MM.1S (cell line): ENCODE measurements at regions not wholly inside any gene's neighbourhood (a gene's known extent, or its start where the extent isn't known, plus 50 kb on each side); places are given as distances from the start of the nearest gene placed in this dataset.

ENCODE experiments used
- DNase-seq: peaks from one replicate; pipeline ENCODE4 v3.0.0-alpha.2; 2015
- H2AFZ ChIP-seq: fragments of 300-600 bp; sonication (generic); 2 replicates; pipeline ENCODE4 v1.6.0; 2016; ENCODE audit warnings: antibody characterized with exemption, low read length
- H3F3A ChIP-seq: fragments of 300-600 bp; sonication (generic); 2 replicates; pipeline ENCODE4 v1.6.1; 2016; ENCODE audit warnings: mild to moderate bottlenecking, antibody characterized with exemption, low read length, moderate library complexity, mixed read lengths; ENCODE audit not compliant: insufficient read depth
- H3K27ac ChIP-seq: fragments of 300-600 bp; sonication (generic); 2 replicates; pipeline ENCODE4 v1.5.1; 2016; ENCODE audit warnings: mild to moderate bottlenecking, low read length
- H3K27me3 ChIP-seq: fragments of 300-600 bp; sonication (generic); replicated peaks from 2 replicates; pipeline ENCODE4 v1.6.0; 2016; ENCODE audit warnings: low read length; ENCODE audit not compliant: insufficient read depth
- H3K36me3 ChIP-seq: fragments of 300-600 bp; sonication (generic); replicated peaks from 2 replicates; pipeline ENCODE4 v1.6.1; 2016; ENCODE audit warnings: mild to moderate bottlenecking, low read length, mixed read lengths; ENCODE audit not compliant: insufficient read depth
- H3K4me1 ChIP-seq: fragments of 300-600 bp; sonication (generic); 2 replicates; pipeline ENCODE4 v1.6.1; 2016; ENCODE audit warnings: low read length, mixed read lengths
- H3K4me2 ChIP-seq: fragments of 300-600 bp; sonication (generic); 2 replicates; pipeline ENCODE4 v1.6.0; 2016; ENCODE audit warnings: low read depth, low read length
- H3K4me3 ChIP-seq: fragments of 300-600 bp; sonication (generic); 2 replicates; pipeline ENCODE4 v1.5.1; 2016; ENCODE audit warnings: low read length, mixed read lengths
- H3K79me2 ChIP-seq: fragments of 300-600 bp; sonication (generic); 2 replicates; pipeline ENCODE4 v1.6.1; 2016; ENCODE audit warnings: mixed run types, low read length, mixed read lengths
- H3K9ac ChIP-seq: fragments of 300-600 bp; sonication (generic); 2 replicates; pipeline ENCODE4 v1.6.1; 2016; ENCODE audit warnings: low read length, mixed read lengths
- H3K9me2 ChIP-seq: fragments of 300-600 bp; sonication (generic); replicated peaks from 2 replicates; pipeline ENCODE4 v1.6.1; 2016; ENCODE audit warnings: mild to moderate bottlenecking, low read length, mixed read lengths; ENCODE audit not compliant: insufficient read depth
- H3K9me3 ChIP-seq: fragments of 300-600 bp; sonication (generic); replicated peaks from 2 replicates; pipeline ENCODE4 v1.6.1; 2016; ENCODE audit warnings: mild to moderate bottlenecking, low read length, mixed read lengths; ENCODE audit not compliant: insufficient read depth
- H4K20me1 ChIP-seq: fragments of 300-600 bp; sonication (generic); 2 replicates; pipeline ENCODE4 v1.6.1; 2016; ENCODE audit warnings: mild to moderate bottlenecking, low read length, moderate library complexity, mixed read lengths; ENCODE audit not compliant: insufficient read depth
- CTCF ChIP-seq: fragments of 300-600 bp; sonication (generic); IDR thresholded peaks from 2 replicates; pipeline ENCODE4 v1.5.1; 2016; ENCODE audit warnings: antibody characterized with exemption, low read length, mixed read lengths
- EZH2 ChIP-seq: fragments of 300-600 bp; sonication (generic); optimal IDR thresholded peaks from 2 replicates; pipeline ENCODE3; 2017; ENCODE audit warnings: low read depth, mild to moderate bottlenecking, antibody characterized with exemption, low read length, mixed read lengths
- EZH2phosphoT487 ChIP-seq: fragments of 300-600 bp; sonication (generic); IDR thresholded peaks from 2 replicates; pipeline ENCODE4 v1.6.1; 2018; ENCODE audit warnings: antibody characterized with exemption, low read length

DNA sequence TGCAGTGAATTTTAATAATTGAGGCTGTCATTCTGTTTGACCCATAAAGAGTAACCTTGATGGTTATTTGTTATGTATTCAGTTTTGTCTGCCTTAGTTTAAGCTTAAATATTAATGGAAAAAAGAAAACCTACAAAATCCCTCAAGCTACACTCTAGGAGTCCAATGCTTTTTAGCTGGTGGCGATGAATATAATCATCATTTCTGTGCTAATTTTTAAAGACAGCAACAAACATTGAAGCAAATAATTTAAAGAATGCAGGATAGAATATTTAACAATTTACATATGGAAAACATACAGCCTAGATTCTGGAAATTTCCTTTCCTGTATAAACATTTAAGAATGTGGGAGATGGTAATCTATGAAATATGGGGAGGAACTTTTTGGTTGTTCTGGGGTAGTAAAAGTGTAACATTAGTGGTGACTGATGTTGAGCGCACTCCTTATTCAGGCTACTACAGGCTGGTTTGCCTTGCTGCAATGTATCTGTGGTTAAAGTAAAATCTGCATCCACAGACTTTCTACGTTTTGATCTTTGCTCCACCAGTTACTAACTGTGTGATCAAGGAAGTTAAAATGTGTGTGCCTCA is 287.9 kb upstream of the DEFB112 start:
- H3K9ac ChIP-seq, result no peak overlapping the region
- no peak overlapping the region for H3K4me3 ChIP-seq
- no peaks in the 10 kb centered on the region for H3F3A ChIP-seq
- H3K9me2 ChIP-seq, result no peaks in the 10 kb centered on the region
- no peak overlapping the region for H3K4me2 ChIP-seq
- H3K79me2 ChIP-seq, result no peaks in the 10 kb centered on the region
- no peak for TF ChIP-seq EZH2phosphoT487
- no peak for TF ChIP-seq CTCF
- no peak for TF ChIP-seq EZH2
- H3K4me1 ChIP-seq, result no peaks in the 10 kb centered on the region
- no peaks in the 10 kb centered on the region for H3K9me3 ChIP-seq
- no peak overlapping the region for H2AFZ ChIP-seq
- no peaks in the 10 kb centered on the region for H3K36me3 ChIP-seq
- H4K20me1 ChIP-seq, result no peaks in the 10 kb centered on the region
- no peak overlapping the region for H3K27ac ChIP-seq
- no peak for DNase-seq
- no peaks in the 10 kb centered on the region for H3K27me3 ChIP-seq

GRCh38 chr6:50353603-50354002 is 303.9 kb upstream of the DEFB112 start:
- no peak overlapping the region for H2AFZ ChIP-seq
- no peak for TF ChIP-seq EZH2
- no peaks in the 10 kb centered on the region for H3K27me3 ChIP-seq
- H3K36me3 ChIP-seq, result no peaks in the 10 kb centered on the region
- no peak overlapping the region for H3K4me3 ChIP-seq
- no peaks in the 10 kb centered on the region for H3K9me2 ChIP-seq
- no peaks in the 10 kb centered on the region for H3K79me2 ChIP-seq
- no peak overlapping the region for H3K9ac ChIP-seq
- H3K4me1 ChIP-seq, result no peaks in the 10 kb centered on the region
- no peaks in the 10 kb centered on the region for H3K9me3 ChIP-seq
- H4K20me1 ChIP-seq, result no peaks in the 10 kb centered on the region
- H3K27ac ChIP-seq, result no peak overlapping the region
- no peaks in the 10 kb centered on the region for H3F3A ChIP-seq
- DNase-seq, result no peak
- no peak overlapping the region for H3K4me2 ChIP-seq

DNA sequence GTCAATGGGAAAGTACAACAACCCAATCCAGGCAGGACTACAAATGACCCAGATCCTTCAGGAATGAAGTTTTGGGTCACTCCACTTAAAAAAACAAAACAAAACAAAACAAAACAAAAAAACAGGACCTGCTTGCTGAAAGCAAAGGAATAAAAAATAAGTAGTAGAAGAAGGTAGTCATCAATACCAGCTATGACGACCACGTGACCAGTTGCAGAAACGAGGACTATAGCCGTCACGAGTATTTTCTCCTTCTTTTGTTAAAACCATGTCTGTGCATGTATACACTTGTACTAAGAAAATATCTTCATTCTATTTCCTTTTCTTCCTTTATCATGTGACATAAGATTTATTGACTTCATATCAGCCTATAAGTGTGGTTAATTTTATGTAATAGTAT is 308.4 kb upstream of the DEFB112 start:
- no peaks in the 10 kb centered on the region for H3K9me3 ChIP-seq
- no peak overlapping the region for H2AFZ ChIP-seq
- no peaks in the 10 kb centered on the region for H3K27me3 ChIP-seq
- H3K9me2 ChIP-seq, result no peaks in the 10 kb centered on the region
- H3K79me2 ChIP-seq, result no peaks in the 10 kb centered on the region
- H3F3A ChIP-seq, result no peaks in the 10 kb centered on the region
- H3K36me3 ChIP-seq, result no peaks in the 10 kb centered on the region
- H3K27ac ChIP-seq, result no peak overlapping the region
- H3K9ac ChIP-seq, result no peak overlapping the region
- H4K20me1 ChIP-seq, result no peaks in the 10 kb centered on the region
- TF ChIP-seq EZH2phosphoT487 (no peak), CTCF (no peak)
- no peak for DNase-seq
- no peaks in the 10 kb centered on the region for H3K4me1 ChIP-seq
- H3K4me2 ChIP-seq, result no peak overlapping the region
- H3K4me3 ChIP-seq, result no peak overlapping the region

GRCh38 chr6:50361641-50362331 is 312.1 kb upstream of the DEFB112 start:
- no peak overlapping the region for H3K27ac ChIP-seq
- no peak for TF ChIP-seq EZH2
- no peaks in the 10 kb centered on the region for H3F3A ChIP-seq
- H4K20me1 ChIP-seq, result no peaks in the 10 kb centered on the region
- no peaks in the 10 kb centered on the region for H3K79me2 ChIP-seq
- no peaks in the 10 kb centered on the region for H3K9me2 ChIP-seq
- H3K4me3 ChIP-seq, result no peak overlapping the region
- H3K4me1 ChIP-seq, result no peaks in the 10 kb centered on the region
- H2AFZ ChIP-seq, result no peak overlapping the region
- no peaks in the 10 kb centered on the region for H3K27me3 ChIP-seq
- no peaks in the 10 kb centered on the region for H3K9me3 ChIP-seq
- no peak overlapping the region for H3K9ac ChIP-seq
- no peaks in the 10 kb centered on the region for H3K36me3 ChIP-seq
- no peak overlapping the region for H3K4me2 ChIP-seq
- no peak for DNase-seq
